ENCODE measurements at regions not wholly inside any gene's neighbourhood (a gene's known extent, or its start where the extent isn't known, plus 50 kb on each side); places are given as distances from the start of the nearest gene placed in this dataset.

DNA sequence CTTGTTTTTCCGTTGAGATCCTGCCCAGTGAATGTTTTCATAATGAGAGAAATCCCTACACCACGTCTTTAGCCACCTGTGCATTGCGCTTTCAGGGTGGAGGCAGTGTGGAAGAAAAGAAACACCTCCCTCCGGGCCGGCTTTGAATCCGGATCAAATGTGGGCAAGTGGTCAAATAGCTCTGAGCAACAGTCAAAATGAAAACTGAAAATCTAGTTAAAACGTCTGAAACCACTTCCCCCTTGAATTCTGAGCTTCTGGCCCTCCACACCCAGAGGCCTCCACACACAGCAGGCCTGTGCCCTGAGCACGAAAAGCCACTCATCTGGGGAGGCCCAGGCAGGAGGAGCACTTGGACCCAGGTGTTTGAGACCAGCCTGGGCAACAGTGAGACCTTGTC, 263.6 kb upstream of the SALL3 start (continued):
- TF ChIP-seq, protein P1, sequence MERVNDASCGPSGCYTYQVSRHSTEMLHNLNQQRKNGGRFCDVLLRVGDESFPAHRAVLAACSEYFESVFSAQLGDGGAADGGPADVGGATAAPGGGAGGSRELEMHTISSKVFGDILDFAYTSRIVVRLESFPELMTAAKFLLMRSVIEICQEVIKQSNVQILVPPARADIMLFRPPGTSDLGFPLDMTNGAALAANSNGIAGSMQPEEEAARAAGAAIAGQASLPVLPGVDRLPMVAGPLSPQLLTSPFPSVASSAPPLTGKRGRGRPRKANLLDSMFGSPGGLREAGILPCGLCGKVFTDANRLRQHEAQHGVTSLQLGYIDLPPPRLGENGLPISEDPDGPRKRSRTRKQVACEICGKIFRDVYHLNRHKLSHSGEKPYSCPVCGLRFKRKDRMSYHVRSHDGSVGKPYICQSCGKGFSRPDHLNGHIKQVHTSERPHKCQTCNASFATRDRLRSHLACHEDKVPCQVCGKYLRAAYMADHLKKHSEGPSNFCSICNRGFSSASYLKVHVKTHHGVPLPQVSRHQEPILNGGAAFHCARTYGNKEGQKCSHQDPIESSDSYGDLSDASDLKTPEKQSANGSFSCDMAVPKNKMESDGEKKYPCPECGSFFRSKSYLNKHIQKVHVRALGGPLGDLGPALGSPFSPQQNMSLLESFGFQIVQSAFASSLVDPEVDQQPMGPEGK (CRISPR knock-in tag; IDR thresholded peaks at IDR 0.05; ENCODE audit: borderline replicate concordance): no peak

DNA sequence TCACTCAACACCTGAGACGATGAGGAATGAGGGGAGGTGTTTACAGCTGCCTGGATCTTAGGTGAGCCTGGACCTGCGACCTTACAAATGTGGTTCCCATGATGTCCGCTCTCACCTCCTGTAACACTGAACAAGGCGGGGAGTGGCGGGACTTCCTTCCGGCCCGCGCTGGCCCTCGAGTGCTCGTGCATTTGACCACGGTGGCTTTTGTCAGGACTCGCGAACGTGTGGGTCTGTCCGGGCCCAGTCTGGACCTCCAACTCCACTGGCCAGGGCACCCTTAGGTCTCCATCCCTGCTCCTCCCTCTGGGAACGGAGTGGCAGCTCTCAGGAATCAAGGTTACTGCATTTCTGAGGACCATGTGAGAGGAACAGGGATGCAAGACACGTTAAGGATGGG, 263.0 kb upstream of the SALL3 start:
- TF ChIP-seq ZFP30 (CRISPR knock-in tag; IDR thresholded peaks at IDR 0.05) (no peak), TCF4 (CRISPR knock-in tag; IDR thresholded peaks at IDR 0.05; ENCODE audit: borderline replicate concordance) (no peak), CSDC2 (CRISPR knock-in tag; IDR thresholded peaks at IDR 0.05) (no peak), ZNF8 (CRISPR knock-in tag; IDR thresholded peaks at IDR 0.05) (no peak), SNAI2 (CRISPR knock-in tag; IDR thresholded peaks at IDR 0.05) (no peak), ZFP3 (CRISPR knock-in tag; IDR thresholded peaks at IDR 0.05) (no peak), ZC3H10 (CRISPR knock-in tag; IDR thresholded peaks at IDR 0.05) (no peak), BACH2 (CRISPR knock-in tag; IDR thresholded peaks at IDR 0.05; ENCODE audit: borderline replicate concordance) (no peak), PPARA (CRISPR knock-in tag; IDR thresholded peaks at IDR 0.05; ENCODE audit: borderline replicate concordance) (no peak), RARB (CRISPR knock-in tag; IDR thresholded peaks at IDR 0.05) (no peak), ESRRG (CRISPR knock-in tag; IDR thresholded peaks at IDR 0.05) (no peak)
- TF ChIP-seq, protein P2, sequence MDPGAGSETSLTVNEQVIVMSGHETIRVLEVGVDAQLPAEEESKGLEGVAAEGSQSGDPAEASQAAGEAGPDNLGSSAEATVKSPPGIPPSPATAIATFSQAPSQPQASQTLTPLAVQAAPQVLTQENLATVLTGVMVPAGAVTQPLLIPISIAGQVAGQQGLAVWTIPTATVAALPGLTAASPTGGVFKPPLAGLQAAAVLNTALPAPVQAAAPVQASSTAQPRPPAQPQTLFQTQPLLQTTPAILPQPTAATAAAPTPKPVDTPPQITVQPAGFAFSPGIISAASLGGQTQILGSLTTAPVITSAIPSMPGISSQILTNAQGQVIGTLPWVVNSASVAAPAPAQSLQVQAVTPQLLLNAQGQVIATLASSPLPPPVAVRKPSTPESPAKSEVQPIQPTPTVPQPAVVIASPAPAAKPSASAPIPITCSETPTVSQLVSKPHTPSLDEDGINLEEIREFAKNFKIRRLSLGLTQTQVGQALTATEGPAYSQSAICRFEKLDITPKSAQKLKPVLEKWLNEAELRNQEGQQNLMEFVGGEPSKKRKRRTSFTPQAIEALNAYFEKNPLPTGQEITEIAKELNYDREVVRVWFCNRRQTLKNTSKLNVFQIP (CRISPR knock-in tag; IDR thresholded peaks at IDR 0.05; ENCODE audit: borderline replicate concordance, low read depth): no peak
- TF ChIP-seq, protein P3, sequence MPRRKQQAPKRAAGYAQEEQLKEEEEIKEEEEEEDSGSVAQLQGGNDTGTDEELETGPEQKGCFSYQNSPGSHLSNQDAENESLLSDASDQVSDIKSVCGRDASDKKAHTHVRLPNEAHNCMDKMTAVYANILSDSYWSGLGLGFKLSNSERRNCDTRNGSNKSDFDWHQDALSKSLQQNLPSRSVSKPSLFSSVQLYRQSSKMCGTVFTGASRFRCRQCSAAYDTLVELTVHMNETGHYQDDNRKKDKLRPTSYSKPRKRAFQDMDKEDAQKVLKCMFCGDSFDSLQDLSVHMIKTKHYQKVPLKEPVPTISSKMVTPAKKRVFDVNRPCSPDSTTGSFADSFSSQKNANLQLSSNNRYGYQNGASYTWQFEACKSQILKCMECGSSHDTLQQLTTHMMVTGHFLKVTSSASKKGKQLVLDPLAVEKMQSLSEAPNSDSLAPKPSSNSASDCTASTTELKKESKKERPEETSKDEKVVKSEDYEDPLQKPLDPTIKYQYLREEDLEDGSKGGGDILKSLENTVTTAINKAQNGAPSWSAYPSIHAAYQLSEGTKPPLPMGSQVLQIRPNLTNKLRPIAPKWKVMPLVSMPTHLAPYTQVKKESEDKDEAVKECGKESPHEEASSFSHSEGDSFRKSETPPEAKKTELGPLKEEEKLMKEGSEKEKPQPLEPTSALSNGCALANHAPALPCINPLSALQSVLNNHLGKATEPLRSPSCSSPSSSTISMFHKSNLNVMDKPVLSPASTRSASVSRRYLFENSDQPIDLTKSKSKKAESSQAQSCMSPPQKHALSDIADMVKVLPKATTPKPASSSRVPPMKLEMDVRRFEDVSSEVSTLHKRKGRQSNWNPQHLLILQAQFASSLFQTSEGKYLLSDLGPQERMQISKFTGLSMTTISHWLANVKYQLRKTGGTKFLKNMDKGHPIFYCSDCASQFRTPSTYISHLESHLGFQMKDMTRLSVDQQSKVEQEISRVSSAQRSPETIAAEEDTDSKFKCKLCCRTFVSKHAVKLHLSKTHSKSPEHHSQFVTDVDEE (CRISPR knock-in tag; IDR thresholded peaks at IDR 0.05): no peak
- TF ChIP-seq, protein P4, sequence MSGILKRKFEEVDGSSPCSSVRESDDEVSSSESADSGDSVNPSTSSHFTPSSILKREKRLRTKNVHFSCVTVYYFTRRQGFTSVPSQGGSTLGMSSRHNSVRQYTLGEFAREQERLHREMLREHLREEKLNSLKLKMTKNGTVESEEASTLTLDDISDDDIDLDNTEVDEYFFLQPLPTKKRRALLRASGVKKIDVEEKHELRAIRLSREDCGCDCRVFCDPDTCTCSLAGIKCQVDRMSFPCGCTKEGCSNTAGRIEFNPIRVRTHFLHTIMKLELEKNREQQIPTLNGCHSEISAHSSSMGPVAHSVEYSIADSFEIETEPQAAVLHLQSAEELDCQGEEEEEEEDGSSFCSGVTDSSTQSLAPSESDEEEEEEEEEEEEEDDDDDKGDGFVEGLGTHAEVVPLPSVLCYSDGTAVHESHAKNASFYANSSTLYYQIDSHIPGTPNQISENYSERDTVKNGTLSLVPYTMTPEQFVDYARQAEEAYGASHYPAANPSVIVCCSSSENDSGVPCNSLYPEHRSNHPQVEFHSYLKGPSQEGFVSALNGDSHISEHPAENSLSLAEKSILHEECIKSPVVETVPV (CRISPR knock-in tag; IDR thresholded peaks at IDR 0.05): no peak
- TF ChIP-seq, protein P5, sequence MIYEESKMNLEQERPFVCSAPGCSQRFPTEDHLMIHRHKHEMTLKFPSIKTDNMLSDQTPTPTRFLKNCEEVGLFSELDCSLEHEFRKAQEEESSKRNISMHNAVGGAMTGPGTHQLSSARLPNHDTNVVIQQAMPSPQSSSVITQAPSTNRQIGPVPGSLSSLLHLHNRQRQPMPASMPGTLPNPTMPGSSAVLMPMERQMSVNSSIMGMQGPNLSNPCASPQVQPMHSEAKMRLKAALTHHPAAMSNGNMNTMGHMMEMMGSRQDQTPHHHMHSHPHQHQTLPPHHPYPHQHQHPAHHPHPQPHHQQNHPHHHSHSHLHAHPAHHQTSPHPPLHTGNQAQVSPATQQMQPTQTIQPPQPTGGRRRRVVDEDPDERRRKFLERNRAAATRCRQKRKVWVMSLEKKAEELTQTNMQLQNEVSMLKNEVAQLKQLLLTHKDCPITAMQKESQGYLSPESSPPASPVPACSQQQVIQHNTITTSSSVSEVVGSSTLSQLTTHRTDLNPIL (CRISPR knock-in tag; IDR thresholded peaks at IDR 0.05; ENCODE audit: low read depth): no peak
- TF ChIP-seq, protein P1 (CRISPR knock-in tag; IDR thresholded peaks at IDR 0.05; ENCODE audit: borderline replicate concordance): no peak

DNA sequence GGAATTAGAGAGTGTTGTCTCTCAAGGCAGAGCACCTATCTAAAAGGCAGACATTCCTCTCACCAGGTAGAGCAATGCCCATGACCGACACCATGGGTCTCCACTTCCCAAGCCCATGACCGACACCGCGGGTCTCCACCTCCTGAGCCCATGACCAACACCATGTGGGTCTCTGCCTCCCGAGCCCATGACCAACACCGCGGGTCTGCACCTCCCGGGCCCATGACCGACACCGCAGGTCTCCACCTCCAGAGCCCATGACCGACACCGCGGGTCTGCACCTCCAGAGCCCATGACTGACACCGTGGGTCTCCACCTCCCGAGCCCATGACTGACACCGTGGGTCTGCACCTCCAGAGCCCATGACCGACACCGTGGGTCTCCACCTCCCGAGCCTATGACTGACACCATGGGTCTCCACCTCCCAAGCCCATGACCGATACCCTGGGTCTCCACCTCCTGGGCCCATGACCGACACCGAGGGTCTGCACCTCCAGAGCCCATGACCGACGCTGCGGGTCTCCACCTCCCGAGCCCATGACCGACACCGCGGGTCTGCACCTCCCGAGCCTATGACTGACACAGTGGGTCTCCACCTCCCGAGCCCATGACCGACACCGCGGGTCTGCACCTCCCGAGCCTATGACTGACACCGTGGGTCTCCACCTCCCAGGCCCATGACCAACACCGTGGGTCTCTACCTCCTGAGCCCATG, 262.4 kb upstream of the SALL3 start:
- no peak for ATAC-seq
- TF ChIP-seq TCF4 (CRISPR knock-in tag; IDR thresholded peaks at IDR 0.05; ENCODE audit: borderline replicate concordance): no peak
- TF ChIP-seq, protein P1 (CRISPR knock-in tag; IDR thresholded peaks at IDR 0.05; ENCODE audit: borderline replicate concordance): no peak
- no peak for TF ChIP-seq GLIS3 (CRISPR knock-in tag; IDR thresholded peaks at IDR 0.05)
- no peak for TF ChIP-seq SNAI2 (CRISPR knock-in tag; IDR thresholded peaks at IDR 0.05)
- no peak for TF ChIP-seq ZNF565 (CRISPR knock-in tag; conservative IDR thresholded peaks at IDR 0.05; ENCODE audit: low read depth)
- no peak for TF ChIP-seq ESRRG (CRISPR knock-in tag; IDR thresholded peaks at IDR 0.05)
- TF ChIP-seq, protein P4 (CRISPR knock-in tag; IDR thresholded peaks at IDR 0.05): no peak
- TF ChIP-seq RARB (CRISPR knock-in tag; IDR thresholded peaks at IDR 0.05): no peak
- TF ChIP-seq ZNF8 (CRISPR knock-in tag; IDR thresholded peaks at IDR 0.05): no peak
- TF ChIP-seq, protein P2 (CRISPR knock-in tag; IDR thresholded peaks at IDR 0.05; ENCODE audit: borderline replicate concordance, low read depth): no peak
- TF ChIP-seq ZNF70 (CRISPR knock-in tag; IDR thresholded peaks at IDR 0.05): no peak

More for the DNA sequence above, 263.0 kb upstream of the SALL3 start:
- ATAC-seq: no peak
